PC-3 (cell line): ENCODE measurements at regions not wholly inside any gene's neighbourhood (a gene's known extent, or its start where the extent isn't known, plus 50 kb on each side); places are given as distances from the start of the nearest gene placed in this dataset.

Source experiments
- ATAC-seq: fragments of 200-7000 bp; cut with Tn5 transposase; 2 replicates; pipeline ENCODE4 v1.9.1; 2020; ENCODE audit warnings: mild to moderate bottlenecking, moderate library complexity
- BruUV-seq: library from RNA; stranded (reverse); fragments of 400-500 nt; replicated peaks from 2 replicates; lab custom pipeline; 2021; lab: Mats Ljungman, UMichigan
- CTCF ChIA-PET: fragments of 300-600 bp; sonication (Branson Sonifier 250); formaldehyde crosslinking; loops from one replicate; lab custom pipeline; 2022; ENCODE audit warnings: antibody characterized with exemption; lab: Charles Lee
- POLR2A ChIA-PET: fragments of 300-600 bp; sonication (Branson Sonifier 250); formaldehyde crosslinking; loops from one replicate; lab custom pipeline; 2022; ENCODE audit warnings: antibody characterized with exemption; ENCODE audit not compliant: unreplicated experiment; lab: Charles Lee
- DNase-seq: peaks from one replicate; pipeline ENCODE4 v3.0.0-alpha.2; 2015
- H2AFZ ChIP-seq: fragments of 300-600 bp; sonication (generic); 2 replicates; pipeline ENCODE4 v1.6.0; 2016; ENCODE audit warnings: antibody characterized with exemption, low read length
- H3F3A ChIP-seq: fragments of 300-600 bp; sonication (generic); one replicate; pipeline ENCODE4 v1.6.0; 2017; ENCODE audit warnings: antibody characterized with exemption, low read length, control low read depth, mild to moderate bottlenecking; ENCODE audit not compliant: unreplicated experiment
- H3K27ac ChIP-seq: fragments of 300-600 bp; sonication (generic); 2 replicates; pipeline ENCODE4 v1.5.1; 2016; ENCODE audit warnings: mild to moderate bottlenecking, low read length
- H3K27me3 ChIP-seq: fragments of 300-600 bp; sonication (generic); 2 replicates; pipeline ENCODE4 v1.6.1; 2016; ENCODE audit warnings: low read length, mixed read lengths
- H3K36me3 ChIP-seq: fragments of 300-600 bp; sonication (generic); 2 replicates; pipeline ENCODE4 v1.6.1; 2016; ENCODE audit warnings: low read depth, mixed run types, low read length, mixed read lengths
- H3K4me1 ChIP-seq: fragments of 300-600 bp; sonication (generic); 2 replicates; pipeline ENCODE4 v1.5.1; 2016; ENCODE audit warnings: low read length; ENCODE audit not compliant: insufficient read depth
- H3K4me2 ChIP-seq: fragments of 300-600 bp; sonication (generic); 2 replicates; pipeline ENCODE4 v1.6.0; 2016; ENCODE audit warnings: low read length
- H3K4me3 ChIP-seq: fragments of 300-600 bp; sonication (generic); 2 replicates; pipeline ENCODE4 v1.5.1; 2016; ENCODE audit warnings: mild to moderate bottlenecking, low read length, mixed read lengths
- H3K79me2 ChIP-seq: fragments of 300-600 bp; sonication (generic); 2 replicates; pipeline ENCODE4 v1.6.1; 2017; ENCODE audit warnings: low read length, mixed read lengths
- H3K9ac ChIP-seq: fragments of 300-600 bp; sonication (generic); 2 replicates; pipeline ENCODE4 v1.6.0; 2016; ENCODE audit warnings: mild to moderate bottlenecking, low read length
- H3K9me2 ChIP-seq: fragments of 300-600 bp; sonication (generic); replicated peaks from 2 replicates; pipeline ENCODE4 v1.6.1; 2016; ENCODE audit warnings: mixed run types, low read length, mixed read lengths
- H3K9me3 ChIP-seq: fragments of 300-600 bp; sonication (generic); 2 replicates; pipeline ENCODE4 v1.6.1; 2016; ENCODE audit warnings: low read length, mixed read lengths
- H4K20me1 ChIP-seq: fragments of 300-600 bp; sonication (generic); 2 replicates; pipeline ENCODE4 v1.6.1; 2016; ENCODE audit warnings: low read length, mixed read lengths
- EZH2 ChIP-seq: fragments of 300-600 bp; sonication (generic); IDR thresholded peaks from one replicate; pipeline ENCODE4 v1.6.1; 2017; ENCODE audit warnings: antibody characterized with exemption, mild to moderate bottlenecking, low read length; ENCODE audit not compliant: unreplicated experiment
- EZH2phosphoT487 ChIP-seq: fragments of 300-600 bp; sonication (generic); IDR thresholded peaks from 2 replicates; pipeline ENCODE4 v1.6.1; 2018; ENCODE audit warnings: mild to moderate bottlenecking, antibody characterized with exemption, low read length, borderline replicate concordance
- intact Hi-C: fragments of 100-400 bp; cut with micrococcal nuclease; formaldehyde crosslinking; loops from 2 replicates; pipeline ENCODE4 v1.9.0; 2023
- TF ChIP-seq, protein P1 (sequence below): fragments of 300-600 bp; sonication (generic); conservative IDR thresholded peaks from 2 replicates; pipeline ENCODE4 v1.5.1; 2017; ENCODE audit warnings: antibody characterized with exemption, low read depth, mild to moderate bottlenecking, low read length

DNA sequence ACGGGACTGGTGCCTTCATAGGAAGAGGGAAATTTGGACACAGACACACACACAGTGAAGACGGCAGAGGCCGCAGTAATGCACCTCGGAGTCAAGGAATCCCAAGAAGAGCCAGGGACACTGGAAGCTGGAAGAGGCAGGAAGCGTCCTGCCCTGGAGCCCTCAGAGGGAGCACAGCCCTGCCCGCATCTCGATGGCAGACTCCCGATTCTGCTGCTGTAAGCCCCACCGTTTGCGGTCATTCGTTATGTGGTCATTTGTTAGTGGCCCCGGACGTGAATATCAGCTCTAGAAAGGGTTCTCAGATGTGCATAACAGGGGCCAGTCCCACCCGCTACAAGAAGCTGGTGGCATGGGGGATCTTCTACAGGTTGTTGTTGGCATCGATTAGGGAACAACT lies 316.6 kb downstream of the FOXL1 start:
- Histone ChIP-seq H3K9me3 (no peaks in the 10 kb centered on the region), H3F3A (no peaks in the 10 kb centered on the region), H3K4me2 (no peak overlapping the region), H3K27ac (no peak overlapping the region), H3K79me2 (no peaks in the 10 kb centered on the region), H3K27me3 (peaks cover 8% of the 10 kb centered on the region; the same call in 1 of the 2 replicates), H3K36me3 (no peaks in the 10 kb centered on the region), H3K4me3 (no peak overlapping the region), H2AFZ (no peak overlapping the region), H3K4me1 (peaks cover 14% of the 10 kb centered on the region), H4K20me1 (no peaks in the 10 kb centered on the region), H3K9ac (no peak overlapping the region), H3K9me2 (no peaks in the 10 kb centered on the region)
- intact Hi-C loops = no loop called here
- POLR2A ChIA-PET = no interaction called here
- CTCF ChIA-PET = no interaction called here
- TF ChIP-seq EZH2 = no peak
- TF ChIP-seq EZH2phosphoT487 = no peak
- TF ChIP-seq, protein P1, sequence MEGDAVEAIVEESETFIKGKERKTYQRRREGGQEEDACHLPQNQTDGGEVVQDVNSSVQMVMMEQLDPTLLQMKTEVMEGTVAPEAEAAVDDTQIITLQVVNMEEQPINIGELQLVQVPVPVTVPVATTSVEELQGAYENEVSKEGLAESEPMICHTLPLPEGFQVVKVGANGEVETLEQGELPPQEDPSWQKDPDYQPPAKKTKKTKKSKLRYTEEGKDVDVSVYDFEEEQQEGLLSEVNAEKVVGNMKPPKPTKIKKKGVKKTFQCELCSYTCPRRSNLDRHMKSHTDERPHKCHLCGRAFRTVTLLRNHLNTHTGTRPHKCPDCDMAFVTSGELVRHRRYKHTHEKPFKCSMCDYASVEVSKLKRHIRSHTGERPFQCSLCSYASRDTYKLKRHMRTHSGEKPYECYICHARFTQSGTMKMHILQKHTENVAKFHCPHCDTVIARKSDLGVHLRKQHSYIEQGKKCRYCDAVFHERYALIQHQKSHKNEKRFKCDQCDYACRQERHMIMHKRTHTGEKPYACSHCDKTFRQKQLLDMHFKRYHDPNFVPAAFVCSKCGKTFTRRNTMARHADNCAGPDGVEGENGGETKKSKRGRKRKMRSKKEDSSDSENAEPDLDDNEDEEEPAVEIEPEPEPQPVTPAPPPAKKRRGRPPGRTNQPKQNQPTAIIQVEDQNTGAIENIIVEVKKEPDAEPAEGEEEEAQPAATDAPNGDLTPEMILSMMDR = no peak
- no peak for DNase-seq
- no TSS peak for BruUV-seq
- no peak for ATAC-seq

DNA sequence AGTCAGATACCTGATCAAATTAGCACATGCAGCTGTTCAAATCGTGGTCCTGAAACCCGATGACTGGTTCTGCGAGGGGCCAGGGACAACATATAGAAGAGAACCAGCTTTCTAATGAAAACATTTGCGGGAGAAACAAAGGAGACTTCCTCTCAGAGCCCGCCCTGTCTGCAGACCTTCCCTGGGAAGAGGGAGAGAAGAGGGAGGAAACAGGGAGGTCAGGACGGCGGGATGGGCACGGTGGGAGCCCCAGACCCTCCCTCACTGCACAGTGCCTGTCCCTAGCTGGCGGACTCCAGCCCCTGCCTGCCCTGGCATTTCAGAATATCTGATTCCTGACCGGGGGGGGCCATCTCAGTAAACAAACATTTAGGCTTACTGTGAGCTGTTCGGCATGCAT lies 317.3 kb downstream of the FOXL1 start:
- POLR2A ChIA-PET = no interaction called here
- no TSS peak for BruUV-seq

GRCh38 chr16:86896976-86897375 lies 318.6 kb downstream of the FOXL1 start:
- H3K4me3 ChIP-seq = no peak overlapping the region
- no TSS peak for BruUV-seq
- no peaks in the 10 kb centered on the region for H3K79me2 ChIP-seq
- H3K4me2 ChIP-seq = no peak overlapping the region
- CTCF ChIA-PET = no interaction called here
- H2AFZ ChIP-seq = no peak overlapping the region
- DNase-seq (no peak), ATAC-seq (no peak)
- peaks cover 8% of the 10 kb centered on the region; the same call in 1 of the 2 replicates for H3K27me3 ChIP-seq
- H3K36me3 ChIP-seq = no peaks in the 10 kb centered on the region
- H3K9me3 ChIP-seq = no peaks in the 10 kb centered on the region
- H3K27ac ChIP-seq = no peak overlapping the region
- TF ChIP-seq EZH2 (no peak), EZH2phosphoT487 (no peak)
- peaks cover 34% of the 10 kb centered on the region for H3K4me1 ChIP-seq
- POLR2A ChIA-PET = no interaction called here
- intact Hi-C loops = no loop called here
- H3K9me2 ChIP-seq = no peaks in the 10 kb centered on the region
- H4K20me1 ChIP-seq = no peaks in the 10 kb centered on the region
- no peaks in the 10 kb centered on the region for H3F3A ChIP-seq
- H3K9ac ChIP-seq = no peak overlapping the region

More for the DNA sequence above, 317.3 kb downstream of the FOXL1 start:
- TF ChIP-seq, protein P1 = no peak
- no peak for TF ChIP-seq EZH2
- no peak for TF ChIP-seq EZH2phosphoT487
- no peak overlapping the region for H3K4me3 ChIP-seq
- H3K27ac ChIP-seq = no peak overlapping the region
- peaks cover 8% of the 10 kb centered on the region; the same call in 1 of the 2 replicates for H3K27me3 ChIP-seq
- no peaks in the 10 kb centered on the region for H3K79me2 ChIP-seq
- no peaks in the 10 kb centered on the region for H4K20me1 ChIP-seq
- no peaks in the 10 kb centered on the region for H3K36me3 ChIP-seq
- ATAC-seq (no peak), DNase-seq (no peak)
- no peaks in the 10 kb centered on the region for H3F3A ChIP-seq
- CTCF ChIA-PET = no interaction called here
- no peak overlapping the region for H2AFZ ChIP-seq
- no peak overlapping the region for H3K9ac ChIP-seq
- intact Hi-C loops = no loop called here
- no peaks in the 10 kb centered on the region for H3K9me3 ChIP-seq
- no peak overlapping the region for H3K4me2 ChIP-seq
- no peaks in the 10 kb centered on the region for H3K9me2 ChIP-seq
- peaks cover 21% of the 10 kb centered on the region for H3K4me1 ChIP-seq
